SK-N-SH treated with all-trans-retinoic acid at 6 μM for 48 hours (cell line): ENCODE measurements at regions not wholly inside any gene's neighbourhood (a gene's known extent, or its start where the extent isn't known, plus 50 kb on each side); places are given as distances from the start of the nearest gene placed in this dataset.

Experiments used
- CREB5 ChIP-seq: fragments of 250-450 bp; sonication (Bioruptor Pico); IDR thresholded peaks from 2 replicates; pipeline ENCODE4 v1.5.1; 2020; ENCODE audit warnings: low read depth, mild to moderate bottlenecking, moderate library complexity
- ESRRG ChIP-seq: fragments of 250-450 bp; sonication (Bioruptor Pico); IDR thresholded peaks from 2 replicates; pipeline ENCODE4 v1.6.1; 2021; ENCODE audit warnings: mild to moderate bottlenecking
- GLIS3 ChIP-seq: fragments of 250-450 bp; sonication (Bioruptor Pico); IDR thresholded peaks from 2 replicates; pipeline ENCODE4 v1.5.0; 2020; ENCODE audit warnings: mild to moderate bottlenecking, moderate library complexity
- ISL1 ChIP-seq: fragments of 250-450 bp; sonication (Bioruptor Pico); IDR thresholded peaks from 2 replicates; pipeline ENCODE4 v2.1.2; 2022; ENCODE audit warnings: mild to moderate bottlenecking, moderate library complexity
- TCF4 ChIP-seq: fragments of 250-450 bp; sonication (Bioruptor Pico); IDR thresholded peaks from 2 replicates; pipeline ENCODE4 v1.8.0; 2021; ENCODE audit warnings: mild to moderate bottlenecking, moderate library complexity, borderline replicate concordance
- ZNF8 ChIP-seq: fragments of 450-650 bp; formaldehyde crosslinking; IDR thresholded peaks from 2 replicates; pipeline ENCODE4 v1.5.0; 2020; ENCODE audit warnings: mild to moderate bottlenecking, moderate library complexity

- TF ChIP-seq ZNF8 (CRISPR knock-in tag) (no peak), ISL1 (CRISPR knock-in tag) (no peak), CREB5 (no peak), GLIS3 (CRISPR knock-in tag) (no peak), ESRRG (no peak), TCF4 (no peak)
These were observed 155.3 kb downstream of the CYB561 start for GRCh38 chr17:63290784-63291183.
